Neural cell (in vitro differentiated cells): ENCODE measurements at regions not wholly inside any gene's neighbourhood (a gene's known extent, or its start where the extent isn't known, plus 50 kb on each side); places are given as distances from the start of the nearest gene placed in this dataset.

ENCODE experiments used
- H2AFZ ChIP-seq: fragments of 200-600, 300-800 bp; sonication (generic), shearing (Covaris generic); 2 replicates; pipeline ENCODE4 v1.6.0; 2014; ENCODE audit warnings: low read depth, mild to moderate bottlenecking, antibody characterized with exemption, low read length, moderate library complexity
- H3F3A ChIP-seq: fragments of 200-600 bp; shearing (Covaris generic); 2 replicates; pipeline ENCODE4 v1.6.1; 2016; ENCODE audit warnings: mild to moderate bottlenecking, moderate library complexity, mixed read lengths, antibody characterized with exemption, low read length; ENCODE audit not compliant: insufficient read depth, poor library complexity, severe bottlenecking
- H3K27ac ChIP-seq: fragments of 200-600, 300-800 bp; sonication (generic), shearing (Covaris generic); 2 replicates; pipeline ENCODE4 v1.5.1; 2014; ENCODE audit warnings: mild to moderate bottlenecking, low read length, moderate library complexity
- H3K27me3 ChIP-seq: fragments of 300-800, 200-600 bp; sonication (generic), shearing (Covaris generic); 2 replicates; pipeline ENCODE4 v1.6.0; 2014; ENCODE audit warnings: mild to moderate bottlenecking, low read depth, low read length, moderate library complexity; ENCODE audit not compliant: insufficient read depth
- H3K36me3 ChIP-seq: fragments of 300-800, 200-600 bp; sonication (generic), shearing (Covaris generic); 2 replicates; pipeline ENCODE4 v1.5.1; 2014; ENCODE audit warnings: mild to moderate bottlenecking, antibody characterized with exemption, low read length, moderate library complexity; ENCODE audit not compliant: insufficient read depth
- H3K4me2 ChIP-seq: fragments of 300-800, 200-600 bp; sonication (generic), shearing (Covaris generic); 2 replicates; pipeline ENCODE4 v1.6.0; 2014; ENCODE audit warnings: mild to moderate bottlenecking, low read length
- H3K4me3 ChIP-seq: fragments of 300-800, 200-600 bp; sonication (generic), shearing (Covaris generic); 2 replicates; pipeline ENCODE4 v1.5.1; 2014; ENCODE audit warnings: mild to moderate bottlenecking, low read length, moderate library complexity
- H3K79me2 ChIP-seq: fragments of 200-600 bp; shearing (Covaris generic); replicated peaks from 2 replicates; pipeline ENCODE4 v1.6.0; 2014; ENCODE audit warnings: mild to moderate bottlenecking, low read length, moderate library complexity; ENCODE audit not compliant: insufficient read depth
- H3K9ac ChIP-seq: fragments of 300-800, 200-600 bp; sonication (generic), shearing (Covaris generic); 2 replicates; pipeline ENCODE4 v1.6.1; 2016; ENCODE audit warnings: mild to moderate bottlenecking, low read length, mixed read lengths
- H3K9me2 ChIP-seq: fragments of 200-600 bp; shearing (Covaris generic); 2 replicates; pipeline ENCODE4 v1.6.1; 2016; ENCODE audit warnings: mild to moderate bottlenecking, low read length, mixed read lengths; ENCODE audit not compliant: insufficient read depth
- H3K9me3 ChIP-seq: fragments of 200-600, 300-800 bp; sonication (generic), shearing (Covaris generic); 2 replicates; pipeline ENCODE4 v1.6.1; 2016; ENCODE audit warnings: mild to moderate bottlenecking, mixed run types, low read length, moderate library complexity, mixed read lengths
- H4K20me1 ChIP-seq: fragments of 200-600 bp; shearing (Covaris generic); 2 replicates; pipeline ENCODE4 v1.6.1; 2016; ENCODE audit warnings: mild to moderate bottlenecking, mixed run types; ENCODE audit not compliant: insufficient read depth
- EP300 ChIP-seq: fragments of 450-650 bp; conservative IDR thresholded peaks from 2 replicates; pipeline ENCODE4 v1.6.1; 2014; ENCODE audit warnings: antibody characterized with exemption, mild to moderate bottlenecking, moderate library complexity; ENCODE audit not compliant: poor library complexity, severe bottlenecking
- EZH2 ChIP-seq: fragments of 200-600, 300-800 bp; shearing (Covaris generic), sonication (generic); IDR thresholded peaks from 2 replicates; pipeline ENCODE4 v1.6.1; 2014; ENCODE audit warnings: antibody characterized with exemption, low read length, borderline replicate concordance, mild to moderate bottlenecking; ENCODE audit not compliant: insufficient read depth, poor library complexity, severe bottlenecking
- MXI1 ChIP-seq: fragments of 450-650 bp; conservative IDR thresholded peaks from 2 replicates; pipeline ENCODE4 v1.6.1; 2014; ENCODE audit warnings: antibody characterized with exemption, mild to moderate bottlenecking; ENCODE audit not compliant: poor library complexity, severe bottlenecking
- POLR2AphosphoS5 ChIP-seq: IDR thresholded peaks from 2 replicates; pipeline ENCODE4 v1.6.1; 2012
- RAD21 ChIP-seq: fragments of 450-650 bp; conservative IDR thresholded peaks from 2 replicates; pipeline ENCODE4 v1.6.1; 2014; ENCODE audit warnings: antibody characterized with exemption, mild to moderate bottlenecking, moderate library complexity
- SMC3 ChIP-seq: fragments of 450-650 bp; conservative IDR thresholded peaks from 2 replicates; pipeline ENCODE4 v1.6.1; 2014; ENCODE audit warnings: antibody characterized with exemption, mild to moderate bottlenecking, moderate library complexity; ENCODE audit not compliant: poor library complexity
- TAF1 ChIP-seq: IDR thresholded peaks from 2 replicates; pipeline ENCODE4 v1.6.1; 2012; ENCODE audit warnings: low read depth
- TF ChIP-seq, protein P1 (sequence below): fragments of 450-650 bp; IDR thresholded peaks from 2 replicates; pipeline ENCODE4 v1.5.1; 2014; ENCODE audit warnings: antibody characterized with exemption, mild to moderate bottlenecking, moderate library complexity; ENCODE audit not compliant: poor library complexity, severe bottlenecking
- TF ChIP-seq, protein P2 (sequence below): IDR thresholded peaks from 2 replicates; pipeline ENCODE4 v1.6.1; 2012; ENCODE audit warnings: borderline replicate concordance

DNA sequence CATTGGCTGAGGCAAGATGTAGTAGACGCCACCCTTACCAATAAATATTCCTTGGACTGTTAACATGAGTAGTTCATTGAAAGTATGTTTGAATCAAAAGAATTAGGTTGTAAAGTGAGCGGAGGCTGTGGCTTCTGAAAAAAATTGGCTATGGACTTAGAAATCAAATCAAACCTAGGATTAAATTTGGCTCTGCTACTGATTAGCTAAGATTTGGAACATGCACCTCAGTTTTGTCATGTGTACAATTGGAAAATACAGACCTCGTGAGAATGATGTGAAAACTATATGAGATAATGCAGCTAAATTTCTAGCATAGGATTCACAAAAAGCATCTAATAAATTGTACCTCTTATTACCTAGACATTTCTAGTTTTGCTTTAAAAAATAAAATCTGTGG lies 85.3 kb upstream of the USP25 start:
- Histone ChIP-seq H3F3A (no peaks in the 10 kb centered on the region), H4K20me1 (no peaks in the 10 kb centered on the region), H3K27ac (no peak overlapping the region), H3K9me3 (no peaks in the 10 kb centered on the region), H3K4me2 (no peak overlapping the region), H3K36me3 (no peaks in the 10 kb centered on the region), H3K9ac (no peak overlapping the region), H2AFZ (no peak overlapping the region), H3K4me3 (no peak overlapping the region), H3K79me2 (no peaks in the 10 kb centered on the region), H3K9me2 (no peaks in the 10 kb centered on the region), H3K27me3 (no peaks in the 10 kb centered on the region)
- TF ChIP-seq MXI1, result no peak
- TF ChIP-seq, protein P1, sequence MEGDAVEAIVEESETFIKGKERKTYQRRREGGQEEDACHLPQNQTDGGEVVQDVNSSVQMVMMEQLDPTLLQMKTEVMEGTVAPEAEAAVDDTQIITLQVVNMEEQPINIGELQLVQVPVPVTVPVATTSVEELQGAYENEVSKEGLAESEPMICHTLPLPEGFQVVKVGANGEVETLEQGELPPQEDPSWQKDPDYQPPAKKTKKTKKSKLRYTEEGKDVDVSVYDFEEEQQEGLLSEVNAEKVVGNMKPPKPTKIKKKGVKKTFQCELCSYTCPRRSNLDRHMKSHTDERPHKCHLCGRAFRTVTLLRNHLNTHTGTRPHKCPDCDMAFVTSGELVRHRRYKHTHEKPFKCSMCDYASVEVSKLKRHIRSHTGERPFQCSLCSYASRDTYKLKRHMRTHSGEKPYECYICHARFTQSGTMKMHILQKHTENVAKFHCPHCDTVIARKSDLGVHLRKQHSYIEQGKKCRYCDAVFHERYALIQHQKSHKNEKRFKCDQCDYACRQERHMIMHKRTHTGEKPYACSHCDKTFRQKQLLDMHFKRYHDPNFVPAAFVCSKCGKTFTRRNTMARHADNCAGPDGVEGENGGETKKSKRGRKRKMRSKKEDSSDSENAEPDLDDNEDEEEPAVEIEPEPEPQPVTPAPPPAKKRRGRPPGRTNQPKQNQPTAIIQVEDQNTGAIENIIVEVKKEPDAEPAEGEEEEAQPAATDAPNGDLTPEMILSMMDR, result no peak
- TF ChIP-seq EP300, result no peak
- TF ChIP-seq SMC3, result no peak
- TF ChIP-seq, protein P2, sequence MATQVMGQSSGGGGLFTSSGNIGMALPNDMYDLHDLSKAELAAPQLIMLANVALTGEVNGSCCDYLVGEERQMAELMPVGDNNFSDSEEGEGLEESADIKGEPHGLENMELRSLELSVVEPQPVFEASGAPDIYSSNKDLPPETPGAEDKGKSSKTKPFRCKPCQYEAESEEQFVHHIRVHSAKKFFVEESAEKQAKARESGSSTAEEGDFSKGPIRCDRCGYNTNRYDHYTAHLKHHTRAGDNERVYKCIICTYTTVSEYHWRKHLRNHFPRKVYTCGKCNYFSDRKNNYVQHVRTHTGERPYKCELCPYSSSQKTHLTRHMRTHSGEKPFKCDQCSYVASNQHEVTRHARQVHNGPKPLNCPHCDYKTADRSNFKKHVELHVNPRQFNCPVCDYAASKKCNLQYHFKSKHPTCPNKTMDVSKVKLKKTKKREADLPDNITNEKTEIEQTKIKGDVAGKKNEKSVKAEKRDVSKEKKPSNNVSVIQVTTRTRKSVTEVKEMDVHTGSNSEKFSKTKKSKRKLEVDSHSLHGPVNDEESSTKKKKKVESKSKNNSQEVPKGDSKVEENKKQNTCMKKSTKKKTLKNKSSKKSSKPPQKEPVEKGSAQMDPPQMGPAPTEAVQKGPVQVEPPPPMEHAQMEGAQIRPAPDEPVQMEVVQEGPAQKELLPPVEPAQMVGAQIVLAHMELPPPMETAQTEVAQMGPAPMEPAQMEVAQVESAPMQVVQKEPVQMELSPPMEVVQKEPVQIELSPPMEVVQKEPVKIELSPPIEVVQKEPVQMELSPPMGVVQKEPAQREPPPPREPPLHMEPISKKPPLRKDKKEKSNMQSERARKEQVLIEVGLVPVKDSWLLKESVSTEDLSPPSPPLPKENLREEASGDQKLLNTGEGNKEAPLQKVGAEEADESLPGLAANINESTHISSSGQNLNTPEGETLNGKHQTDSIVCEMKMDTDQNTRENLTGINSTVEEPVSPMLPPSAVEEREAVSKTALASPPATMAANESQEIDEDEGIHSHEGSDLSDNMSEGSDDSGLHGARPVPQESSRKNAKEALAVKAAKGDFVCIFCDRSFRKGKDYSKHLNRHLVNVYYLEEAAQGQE, result no peak
- TF ChIP-seq RAD21, result no peak
- no peak for TF ChIP-seq TAF1
- TF ChIP-seq EZH2, result no peak
- TF ChIP-seq POLR2AphosphoS5, result no peak

DNA sequence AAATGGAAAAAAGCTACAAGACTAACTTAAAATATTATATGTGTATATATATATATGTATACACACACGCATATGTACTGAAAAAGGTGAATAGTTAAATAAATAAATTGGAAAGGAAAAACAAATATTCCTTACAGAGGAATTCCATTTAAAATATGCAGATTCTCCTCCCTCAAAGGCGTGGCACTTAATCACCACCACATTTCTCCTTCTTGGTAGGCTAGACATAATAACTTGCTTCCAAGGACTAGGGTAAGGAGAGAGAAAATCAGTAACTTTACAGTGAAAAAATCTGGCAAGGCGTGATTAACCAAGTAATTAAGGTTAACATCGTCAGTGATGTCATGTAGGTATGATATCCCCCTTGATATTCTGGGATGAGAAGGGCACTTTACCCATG lies 84.0 kb upstream of the USP25 start:
- Histone ChIP-seq H3K9ac (no peak overlapping the region), H3K27ac (no peak overlapping the region), H2AFZ (no peak overlapping the region), H3K9me3 (no peaks in the 10 kb centered on the region), H3K27me3 (no peaks in the 10 kb centered on the region), H3K36me3 (no peaks in the 10 kb centered on the region), H3K4me3 (no peak overlapping the region), H3K79me2 (no peaks in the 10 kb centered on the region), H3K9me2 (no peaks in the 10 kb centered on the region), H3K4me2 (no peak overlapping the region), H4K20me1 (no peaks in the 10 kb centered on the region), H3F3A (no peaks in the 10 kb centered on the region)
- TF ChIP-seq SMC3, result no peak
- TF ChIP-seq, protein P1, result no peak
- TF ChIP-seq EZH2, result no peak
- no peak for TF ChIP-seq TAF1
- TF ChIP-seq, protein P2, result no peak
- no peak for TF ChIP-seq MXI1
- no peak for TF ChIP-seq POLR2AphosphoS5
- no peak for TF ChIP-seq RAD21
- no peak for TF ChIP-seq EP300
